Lower lobe of right lung (tissue), 2 donors: ENCODE measurements at regions not wholly inside any gene's neighbourhood (a gene's known extent, or its start where the extent isn't known, plus 50 kb on each side); places are given as distances from the start of the nearest gene placed in this dataset.

Source experiments
- ATAC-seq, 2 donors: fragments of 200-7000 bp; cut with Tn5 transposase; one replicate each; pipeline ENCODE4 v1.9.1; 2020 to 2022; ENCODE audit warnings: mild to moderate bottlenecking in 2 of 2, moderate library complexity in 2 of 2
- DNase-seq: peaks from one replicate; pipeline ENCODE4 v3.0.0-alpha.2; 2020
- H3K27ac ChIP-seq: fragments of 200-600 bp; one replicate; pipeline ENCODE4 v1.8.0; 2022
- H3K27me3 ChIP-seq: fragments of 200-600 bp; one replicate; pipeline ENCODE4 v1.8.0; 2022; ENCODE audit warnings: low read depth
- H3K36me3 ChIP-seq: fragments of 200-600 bp; one replicate; pipeline ENCODE4 v1.8.0; 2022; ENCODE audit warnings: mild to moderate bottlenecking
- H3K4me1 ChIP-seq: fragments of 200-600 bp; one replicate; pipeline ENCODE4 v1.8.0; 2022
- H3K4me3 ChIP-seq: fragments of 200-600 bp; one replicate; pipeline ENCODE4 v1.8.0; 2022; ENCODE audit warnings: mild to moderate bottlenecking
- H3K9me3 ChIP-seq: fragments of 200-600 bp; one replicate; pipeline ENCODE4 v1.8.0; 2022
- CTCF ChIP-seq: fragments of 200-600 bp; IDR thresholded peaks from one replicate; pipeline ENCODE4 v1.8.0; 2022; ENCODE audit warnings: antibody characterized with exemption, mild to moderate bottlenecking
- intact Hi-C: fragments of 100-400 bp; cut with DNase I; formaldehyde crosslinking; loops from one replicate; pipeline ENCODE4 v1.11.0; 2022
- donor health status: DM: no; HTN: yes; CAD: no; lungs with severe emphysema.

- Histone ChIP-seq H3K27me3 (no peaks in the 10 kb centered on the region), H3K9me3 (no peaks in the 10 kb centered on the region), H3K27ac (no peak overlapping the region), H3K4me3 (no peak overlapping the region), H3K4me1 (no peaks in the 10 kb centered on the region), H3K36me3 (no peaks in the 10 kb centered on the region)
- DNase-seq (no peak), ATAC-seq (no peak)
- intact Hi-C loops = no loop called here
- no peak for TF ChIP-seq CTCF
These were observed 180.0 kb downstream of the PLPP3 start for GRCh38 chr1:56399326-56399725.

GRCh38 chr1:56397811-56398231 lies 181.5 kb downstream of the PLPP3 start:
- ATAC-seq (no peak), DNase-seq (no peak)
- Histone ChIP-seq H3K27ac (no peak overlapping the region), H3K36me3 (no peaks in the 10 kb centered on the region), H3K27me3 (no peaks in the 10 kb centered on the region), H3K9me3 (no peaks in the 10 kb centered on the region), H3K4me3 (no peak overlapping the region), H3K4me1 (no peaks in the 10 kb centered on the region)
- TF ChIP-seq CTCF = no peak
- intact Hi-C loops = no loop called here

GRCh38 chr1:56397409-56397808 lies 182.0 kb downstream of the PLPP3 start:
- no peak for DNase-seq
- intact Hi-C loops = no loop called here
- H3K4me1 ChIP-seq = no peaks in the 10 kb centered on the region
- H3K36me3 ChIP-seq = no peaks in the 10 kb centered on the region
- ATAC-seq = no peak
- no peaks in the 10 kb centered on the region for H3K27me3 ChIP-seq
- H3K9me3 ChIP-seq = no peaks in the 10 kb centered on the region
- no peak for TF ChIP-seq CTCF
- no peak overlapping the region for H3K4me3 ChIP-seq
- no peak overlapping the region for H3K27ac ChIP-seq

- DNase-seq (no peak), ATAC-seq (no peak)
- intact Hi-C loops = no loop called here
- H3K4me1 ChIP-seq = no peaks in the 10 kb centered on the region
- no peak for TF ChIP-seq CTCF
- H3K27me3 ChIP-seq = no peaks in the 10 kb centered on the region
- no peak overlapping the region for H3K27ac ChIP-seq
- H3K4me3 ChIP-seq = no peak overlapping the region
- no peaks in the 10 kb centered on the region for H3K36me3 ChIP-seq
- H3K9me3 ChIP-seq = no peaks in the 10 kb centered on the region
These were observed 182.8 kb downstream of the PLPP3 start for GRCh38 chr1:56396581-56396980.

- ATAC-seq (no peak), DNase-seq (no peak)
- H3K36me3 ChIP-seq = no peaks in the 10 kb centered on the region
- no peaks in the 10 kb centered on the region for H3K27me3 ChIP-seq
- H3K27ac ChIP-seq = no peak overlapping the region
- intact Hi-C loops = no loop called here
- no peaks in the 10 kb centered on the region for H3K4me1 ChIP-seq
- no peaks in the 10 kb centered on the region for H3K9me3 ChIP-seq
- no peak for TF ChIP-seq CTCF
- H3K4me3 ChIP-seq = no peak overlapping the region
These were observed 183.6 kb downstream of the PLPP3 start for GRCh38 chr1:56395776-56396175.

- H3K9me3 ChIP-seq = no peaks in the 10 kb centered on the region
- H3K4me3 ChIP-seq = no peak overlapping the region
- TF ChIP-seq CTCF = no peak
- H3K27me3 ChIP-seq = no peaks in the 10 kb centered on the region
- intact Hi-C loops = no loop called here
- ATAC-seq (no peak), DNase-seq (no peak)
- no peaks in the 10 kb centered on the region for H3K4me1 ChIP-seq
- no peak overlapping the region for H3K27ac ChIP-seq
- no peaks in the 10 kb centered on the region for H3K36me3 ChIP-seq
These were observed 185.1 kb downstream of the PLPP3 start for GRCh38 chr1:56394298-56394697.
